Urinary bladder (tissue), 3 donors: ENCODE measurements at regions not wholly inside any gene's neighbourhood (a gene's known extent, or its start where the extent isn't known, plus 50 kb on each side); places are given as distances from the start of the nearest gene placed in this dataset.
"Not testable (repeated sequence)": the region's sequence is repeated elsewhere in the genome, so short reads cannot be mapped to it uniquely, and the experiment has no call there.

Experiments
- DNase-seq: peaks from one replicate; pipeline ENCODE4 v3.0.0-alpha.2; 2015; ENCODE audit errors: extremely low spot score
- H3K27ac ChIP-seq: one replicate; pipeline ENCODE4 v1.5.1; 2013; ENCODE audit warnings: low read depth, mild to moderate bottlenecking, moderate library complexity
- H3K36me3 ChIP-seq: one replicate; pipeline ENCODE4 v1.6.1; 2013; ENCODE audit warnings: mild to moderate bottlenecking, moderate library complexity; ENCODE audit not compliant: insufficient read depth
- H3K4me1 ChIP-seq: one replicate; pipeline ENCODE4 v1.6.1; 2013; ENCODE audit warnings: mild to moderate bottlenecking, moderate library complexity; ENCODE audit not compliant: insufficient read depth
- H3K4me3 ChIP-seq: one replicate; pipeline ENCODE4 v1.5.1; 2013; ENCODE audit warnings: low read depth, low read length
- WGBS: extraction: QIAGEN DNeasy Blood & Tissue Kit; methylation state at CpG from one replicate; pipeline ENCODE4 v1.1.7; 2013; 5-methylcytosine and 5-hydroxymethylcytosine counted together
- donor health status: healthy with polysubstance abuse.
- donor health status: healthy.

DNA sequence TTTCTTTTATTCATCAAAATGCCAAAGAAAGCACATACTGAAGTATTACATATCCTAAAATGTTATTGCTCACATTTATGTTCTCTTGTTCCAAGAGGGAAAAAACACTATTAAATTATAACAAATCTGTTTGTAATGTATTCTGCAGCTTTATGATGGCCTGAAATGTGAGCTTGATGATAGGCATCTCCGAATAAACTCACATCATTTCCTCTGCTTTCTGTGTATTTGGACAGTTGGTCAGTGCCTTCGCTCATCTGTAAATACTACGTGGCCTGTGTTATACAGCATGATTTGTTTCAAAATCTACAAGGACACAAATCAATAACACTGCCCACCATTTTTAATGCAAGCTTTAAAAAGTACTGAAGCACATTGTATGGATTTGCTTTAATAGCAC is 672.8 kb upstream of the SYT4 start:
- Histone ChIP-seq H3K4me1 (no peaks in the 10 kb centered on the region), H3K36me3 (no peaks in the 10 kb centered on the region), H3K4me3 (no peak overlapping the region), H3K27ac (no peak overlapping the region)
- DNase-seq: no peak
- 78% methylated on average over 3 of the region's 3 CpGs for WGBS

DNA sequence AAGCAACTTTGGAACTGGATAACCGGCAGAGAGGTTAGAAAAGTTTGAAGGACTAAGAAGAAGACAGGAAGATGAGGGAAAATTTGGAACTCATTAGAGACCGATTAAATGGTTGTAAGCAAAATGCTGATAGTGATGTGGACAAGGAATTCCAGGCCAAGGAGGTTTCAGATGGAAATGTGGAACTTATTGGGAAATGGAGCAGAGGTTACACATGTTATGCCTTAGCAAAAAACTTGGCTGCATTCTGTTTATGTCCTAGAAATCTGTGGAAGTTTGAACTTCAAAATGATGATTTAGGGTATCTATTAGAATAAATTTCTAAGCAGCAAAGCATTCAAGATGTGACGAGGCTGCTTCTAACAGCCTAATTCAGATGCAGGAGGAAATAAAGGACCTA is 675.1 kb upstream of the SYT4 start:
- 78% methylated on average over 3 of the region's 3 CpGs for WGBS
- no peak overlapping the region for H3K4me3 ChIP-seq
- DNase-seq: no peak
- no peak overlapping the region for H3K27ac ChIP-seq
- H3K36me3 ChIP-seq: no peaks in the 10 kb centered on the region
- no peaks in the 10 kb centered on the region for H3K4me1 ChIP-seq

DNA sequence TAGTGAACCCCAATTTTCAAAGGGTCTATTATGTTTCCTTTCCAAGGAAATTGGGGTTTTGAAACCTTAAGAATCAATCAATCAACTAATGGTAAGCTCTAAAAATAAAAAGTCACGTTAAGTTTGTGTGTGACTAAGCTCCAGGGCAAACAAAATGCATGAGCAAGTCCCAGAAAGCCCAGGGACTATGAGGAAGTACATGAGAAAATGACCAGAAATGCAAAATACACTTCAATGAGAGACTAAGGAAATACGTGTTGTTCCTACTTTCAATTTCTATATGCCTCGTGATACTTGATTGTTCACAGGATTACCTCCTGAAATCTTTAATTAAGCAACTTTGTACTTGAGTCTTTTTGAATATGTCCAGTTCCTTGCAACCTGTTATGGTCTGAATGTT is 684.4 kb upstream of the SYT4 start:
- no peak for DNase-seq
- H3K4me3 ChIP-seq: no peak overlapping the region
- 69% methylated on average over 3 of the region's 3 CpGs for WGBS

DNA sequence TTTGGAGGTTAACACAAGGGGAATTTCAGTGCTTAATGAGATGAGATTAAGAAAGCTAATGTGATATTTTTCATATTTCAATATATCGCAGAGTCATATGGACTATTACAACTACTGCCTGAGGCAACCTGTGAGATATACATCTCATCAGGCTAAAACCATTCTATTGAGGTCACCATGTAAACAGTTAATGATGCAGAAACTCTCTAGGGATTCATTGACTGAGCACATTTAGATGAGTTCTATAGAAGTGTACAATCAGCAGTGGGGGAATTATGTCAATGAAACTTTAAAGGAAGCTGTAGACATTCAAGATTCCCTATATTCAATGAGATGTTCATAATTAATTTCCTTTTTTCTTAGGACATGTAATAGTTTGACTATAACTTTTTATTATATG is 687.4 kb upstream of the SYT4 start:
- H3K36me3 ChIP-seq: no peaks in the 10 kb centered on the region
- no peaks in the 10 kb centered on the region for H3K4me1 ChIP-seq
- DNase-seq: no peak
- no peak overlapping the region for H3K4me3 ChIP-seq
- 94% methylated on average over 1 of the region's 1 CpG for WGBS
- no peak overlapping the region for H3K27ac ChIP-seq

More for the DNA sequence above, 684.4 kb upstream of the SYT4 start:
- no peaks in the 10 kb centered on the region for H3K36me3 ChIP-seq
- H3K27ac ChIP-seq: no peak overlapping the region
- H3K4me1 ChIP-seq: no peaks in the 10 kb centered on the region

DNA sequence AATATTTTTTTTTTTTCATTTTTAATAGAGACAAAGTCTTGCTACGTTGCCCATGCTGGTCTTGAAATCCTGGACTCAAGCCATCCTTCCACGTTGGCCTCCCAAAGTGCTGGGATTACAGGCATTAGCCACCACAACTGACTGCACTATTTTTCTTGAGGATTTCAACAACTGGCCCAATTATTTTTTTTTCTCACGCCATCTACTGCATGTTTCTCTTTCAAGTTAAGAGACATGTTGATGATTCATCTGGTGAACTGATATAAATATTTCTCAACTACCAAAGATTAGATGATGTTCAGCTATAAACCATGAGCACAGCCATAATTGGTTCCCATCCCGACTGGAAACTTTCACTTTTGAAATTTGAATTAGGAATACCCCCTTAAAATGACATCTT is 688.4 kb upstream of the SYT4 start:
- Histone ChIP-seq H3K4me3 (no peak overlapping the region), H3K36me3 (no peaks in the 10 kb centered on the region), H3K27ac (no peak overlapping the region), H3K4me1 (no peaks in the 10 kb centered on the region)
- no peak for DNase-seq
- 54% methylated on average over 4 of the region's 4 CpGs for WGBS

DNA sequence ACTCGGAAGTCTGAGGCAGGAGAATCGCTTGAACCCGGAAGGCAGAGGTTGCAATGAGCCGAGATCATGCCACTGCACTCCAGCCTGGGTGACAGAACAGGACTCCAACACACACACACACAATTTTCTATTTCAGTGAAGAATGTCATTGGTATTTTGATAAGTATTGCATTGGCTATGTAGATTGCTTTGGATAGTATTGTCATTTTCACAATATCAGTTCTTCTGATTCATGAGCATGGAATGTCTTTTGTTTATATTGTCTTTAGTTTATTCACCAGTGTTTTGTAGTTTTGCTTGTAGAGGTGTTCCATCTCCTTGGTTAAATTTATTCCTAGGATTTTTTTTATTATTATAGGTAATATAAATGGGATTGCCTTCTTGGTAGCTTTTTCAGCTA is 693.4 kb upstream of the SYT4 start:
- no peaks in the 10 kb centered on the region for H3K4me1 ChIP-seq

DNA sequence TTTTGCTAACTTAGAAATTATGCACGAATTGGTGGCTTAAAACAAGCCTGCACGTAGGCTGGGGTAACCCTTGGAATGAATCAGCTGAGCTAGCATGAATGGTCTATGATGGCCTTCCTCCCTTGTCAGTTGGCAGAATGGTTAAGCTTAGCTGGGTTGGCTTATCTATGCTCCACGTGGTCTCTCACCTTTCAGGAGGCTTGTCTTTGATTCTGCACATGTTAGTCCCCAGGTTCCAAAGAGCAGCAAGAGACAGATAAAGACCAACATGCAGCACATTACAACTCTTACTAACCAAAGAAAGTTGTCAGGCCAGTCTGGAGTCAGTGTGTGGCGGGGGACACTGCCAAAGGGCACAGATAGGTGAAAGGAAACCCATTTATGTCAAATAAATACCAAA is 700.9 kb upstream of the SYT4 start:
- no peak for DNase-seq
- 82% methylated on average over 4 of the region's 4 CpGs for WGBS
- H3K27ac ChIP-seq: no peak overlapping the region

More for the DNA sequence above, 693.4 kb upstream of the SYT4 start:
- no peak overlapping the region for H3K4me3 ChIP-seq
- no peaks in the 10 kb centered on the region for H3K36me3 ChIP-seq
- DNase-seq: no peak
- H3K27ac ChIP-seq: no peak overlapping the region
- WGBS: 98% methylated on average over 4 of the region's 4 CpGs

DNA sequence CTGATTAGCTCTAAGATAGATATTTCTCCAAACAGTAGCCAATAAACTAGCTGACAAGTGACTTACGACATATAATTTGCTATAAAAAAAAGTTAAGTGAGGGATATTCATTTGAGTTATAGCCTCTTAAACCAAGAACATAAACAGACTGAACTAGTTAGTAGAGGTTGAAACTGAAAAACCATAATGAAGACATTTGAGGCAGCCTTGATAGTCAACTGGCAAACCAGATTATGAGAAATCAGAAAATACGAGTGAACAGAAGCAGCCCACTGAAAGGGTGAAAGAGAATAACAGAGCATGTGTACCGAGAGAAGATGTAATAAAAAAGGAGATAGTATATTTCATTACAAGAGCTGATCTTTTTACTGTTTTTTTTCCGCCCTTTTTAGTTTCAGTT is 698.1 kb upstream of the SETBP1 start:
- H3K27ac ChIP-seq: no peak overlapping the region
- no peaks in the 10 kb centered on the region for H3K36me3 ChIP-seq
- H3K4me1 ChIP-seq: no peaks in the 10 kb centered on the region
- 48% methylated on average over 4 of the region's 4 CpGs for WGBS
- H3K4me3 ChIP-seq: no peak overlapping the region
- no peak for DNase-seq

More for the DNA sequence above, 700.9 kb upstream of the SYT4 start:
- Histone ChIP-seq H3K4me1 (no peaks in the 10 kb centered on the region), H3K36me3 (no peaks in the 10 kb centered on the region), H3K4me3 (no peak overlapping the region)

DNA sequence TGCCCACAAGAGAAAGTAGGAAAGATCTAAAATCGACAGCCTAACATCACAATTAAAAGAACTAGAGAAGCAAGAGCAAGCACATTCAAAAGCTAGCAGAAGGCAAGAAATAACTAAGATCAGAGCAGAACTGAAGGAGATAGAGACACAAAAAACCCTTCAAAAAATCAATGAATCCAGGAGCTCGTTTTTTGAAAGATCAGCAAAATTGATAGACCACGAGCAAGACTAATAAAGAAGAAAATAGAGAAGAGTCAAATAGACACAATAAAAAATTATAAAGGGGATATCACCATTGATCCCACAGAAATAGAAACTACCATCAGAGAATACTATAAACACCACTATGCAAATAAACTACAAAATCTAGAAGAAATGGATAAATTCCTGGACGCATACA is 693.6 kb upstream of the SETBP1 start:
- WGBS: 82% methylated on average over 4 of the region's 4 CpGs
- not testable (repeated sequence) for H3K4me1 ChIP-seq, DNase-seq, H3K36me3 ChIP-seq, H3K4me3 ChIP-seq, H3K27ac ChIP-seq

DNA sequence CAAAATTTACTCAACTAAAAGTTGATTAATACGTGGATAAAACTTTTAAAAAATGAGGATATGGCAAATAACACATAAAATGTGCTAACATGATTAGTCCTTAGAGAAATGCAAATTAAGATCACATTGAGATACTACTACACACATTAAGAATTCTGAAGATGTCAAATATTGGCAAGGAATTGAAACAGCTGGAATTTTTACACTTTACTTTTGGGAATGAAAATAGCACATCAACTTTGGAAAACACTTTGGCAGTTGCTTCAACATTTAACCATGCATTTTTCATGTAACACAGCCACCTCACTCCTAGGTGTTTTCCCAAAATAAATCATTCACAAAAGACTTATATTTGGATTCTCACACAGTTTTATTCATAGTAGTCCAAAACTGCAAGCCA is 687.9 kb upstream of the SETBP1 start:
- Histone ChIP-seq H3K27ac (no peak overlapping the region), H3K4me1 (no peaks in the 10 kb centered on the region), H3K36me3 (no peaks in the 10 kb centered on the region), H3K4me3 (no peak overlapping the region)
- WGBS: 41% methylated on average over 1 of the region's 1 CpG
- DNase-seq: no peak

DNA sequence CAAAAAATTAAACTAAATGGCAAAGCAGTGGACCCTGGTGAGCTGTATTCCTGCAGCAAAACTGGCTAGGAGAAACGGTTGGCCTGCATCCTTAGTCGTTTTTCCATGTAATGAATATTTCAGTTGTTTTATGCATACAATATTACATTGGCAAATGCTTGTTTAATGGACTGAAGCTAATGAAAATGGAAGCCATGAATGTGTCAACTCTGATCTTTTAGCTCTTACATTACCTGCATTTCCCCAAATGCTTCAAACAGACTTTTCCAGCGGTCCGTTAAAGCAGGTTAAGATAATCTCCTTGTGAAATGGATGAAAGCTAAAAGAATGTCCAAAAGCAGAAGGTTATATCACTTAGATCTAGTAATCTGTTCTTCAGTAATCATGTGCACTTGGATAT is 686.3 kb upstream of the SETBP1 start:
- 67% methylated on average over 4 of the region's 4 CpGs for WGBS
- Histone ChIP-seq H3K4me1 (no peaks in the 10 kb centered on the region), H3K36me3 (no peaks in the 10 kb centered on the region), H3K4me3 (no peak overlapping the region), H3K27ac (no peak overlapping the region)
- no peak for DNase-seq

DNA sequence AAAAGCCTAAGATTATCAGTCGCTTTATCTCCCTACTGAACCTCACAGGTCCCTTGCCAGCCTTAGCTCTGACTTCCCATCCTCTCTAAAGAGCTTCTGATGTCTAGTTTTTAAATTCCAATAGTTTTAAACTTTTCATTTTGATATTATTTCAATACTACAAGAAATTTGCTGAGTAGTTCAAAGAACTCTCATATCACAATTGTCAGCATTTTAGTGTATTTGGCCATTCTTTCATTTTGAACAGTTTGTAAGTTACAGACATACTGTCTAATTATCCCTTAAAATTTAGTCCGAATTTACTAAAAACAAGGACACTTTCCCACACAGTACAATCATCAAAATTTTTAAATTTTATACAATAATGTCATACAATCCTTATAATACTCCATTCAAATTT is 666.8 kb upstream of the SETBP1 start:
- DNase-seq: no peak
- Histone ChIP-seq H3K4me1 (no peaks in the 10 kb centered on the region), H3K36me3 (no peaks in the 10 kb centered on the region), H3K27ac (no peak overlapping the region), H3K4me3 (no peak overlapping the region)
- WGBS: 85% methylated on average over 2 of the region's 2 CpGs

DNA sequence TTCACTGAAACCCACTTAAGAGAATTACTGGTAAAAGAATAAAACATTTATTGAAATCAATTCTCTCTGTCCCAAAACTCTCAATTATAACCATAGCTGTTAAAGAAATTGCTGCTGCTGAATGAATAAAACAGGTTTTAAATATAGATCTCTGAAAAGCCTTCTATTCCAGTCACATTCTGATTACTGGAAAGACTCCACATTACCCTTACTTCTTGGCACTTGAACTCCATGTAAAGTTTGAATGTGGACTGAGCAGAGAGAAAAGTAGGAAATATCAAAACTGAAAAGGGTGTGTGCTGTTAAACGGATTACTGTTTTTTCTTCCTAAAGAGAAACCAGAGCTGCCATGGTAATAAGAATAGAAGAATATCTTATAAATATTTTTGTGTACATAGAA is 655.3 kb upstream of the SETBP1 start:
- H3K36me3 ChIP-seq: no peaks in the 10 kb centered on the region
- no peak overlapping the region for H3K27ac ChIP-seq
- no peak for DNase-seq
- no peak overlapping the region for H3K4me3 ChIP-seq
- 62% methylated on average over 1 of the region's 1 CpG for WGBS
- H3K4me1 ChIP-seq: no peaks in the 10 kb centered on the region

DNA sequence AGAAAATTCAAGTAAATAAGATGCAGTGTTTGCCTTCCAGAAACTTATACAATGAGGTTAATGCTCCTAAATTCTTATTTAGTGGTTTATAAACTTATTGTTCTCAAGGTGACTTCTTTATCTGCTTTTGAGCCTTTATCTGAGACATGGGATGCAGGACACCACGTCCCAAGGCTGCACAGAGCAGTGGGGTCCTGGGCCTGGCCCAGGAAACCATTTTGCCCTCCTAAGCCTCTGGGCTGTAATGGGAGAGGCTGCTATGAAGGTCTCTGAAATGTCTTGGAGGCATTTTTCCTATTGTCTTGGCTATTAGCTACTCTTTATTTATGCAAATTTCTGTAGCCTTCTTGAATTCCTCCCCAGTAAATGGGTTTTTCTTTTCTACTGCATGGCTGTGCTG is 652.6 kb upstream of the SETBP1 start:
- no peaks in the 10 kb centered on the region for H3K36me3 ChIP-seq
- no peak for DNase-seq
- H3K27ac ChIP-seq: no peak overlapping the region
- WGBS: 75% methylated on average over 1 of the region's 1 CpG
- H3K4me3 ChIP-seq: no peak overlapping the region
- no peaks in the 10 kb centered on the region for H3K4me1 ChIP-seq

DNA sequence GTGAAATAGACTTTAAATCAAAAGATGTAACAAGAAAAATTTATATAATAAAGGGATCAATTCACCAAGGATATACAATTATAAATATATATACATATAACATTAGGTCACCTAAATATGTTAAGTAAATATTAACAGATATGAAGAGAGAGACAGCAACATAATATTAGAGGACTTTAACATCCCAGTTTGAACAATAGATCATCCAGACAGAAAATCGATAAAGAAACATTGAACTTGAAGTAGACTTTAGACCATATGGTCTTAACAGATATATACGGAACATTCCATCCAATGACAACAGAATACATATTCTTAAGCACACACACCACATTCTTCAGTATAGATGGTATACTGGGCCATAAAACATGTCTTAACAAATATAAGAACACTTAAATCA is 649.6 kb upstream of the SETBP1 start:
- no peaks in the 10 kb centered on the region for H3K36me3 ChIP-seq
- H3K4me3 ChIP-seq: no peak overlapping the region
- H3K4me1 ChIP-seq: no peaks in the 10 kb centered on the region
- H3K27ac ChIP-seq: no peak overlapping the region
- DNase-seq: no peak
- WGBS: 87% methylated on average over 2 of the region's 2 CpGs
